ENCODE measurements at regions not wholly inside any gene's neighbourhood (a gene's known extent, or its start where the extent isn't known, plus 50 kb on each side); places are given as distances from the start of the nearest gene placed in this dataset.
A peak's percentile ranks its signal among the peaks of the same experiment; 100 is the strongest.

- no peak for DNase-seq
Measured at GRCh38 chr11:19558189-19558986, 154.2 kb upstream of the NAV2 start.

- DNase-seq = peak; percentile 22
Measured at GRCh38 chr11:19557720-19558140, 154.9 kb upstream of the NAV2 start.

- no peak for DNase-seq
Measured at GRCh38 chr11:19557185-19557584, 155.5 kb upstream of the NAV2 start.

GRCh38 chr11:19555266-19555665 is 157.4 kb upstream of the NAV2 start:
- DNase-seq = no peak

- DNase-seq = no peak
Measured at GRCh38 chr11:19553683-19554333, 158.8 kb upstream of the NAV2 start.

GRCh38 chr11:19552656-19553260 is 159.9 kb upstream of the NAV2 start:
- no peak for DNase-seq

GRCh38 chr11:19552161-19552560 is 160.5 kb upstream of the NAV2 start:
- DNase-seq = no peak

- no peak for DNase-seq
Measured at GRCh38 chr11:19551457-19551856, 161.2 kb upstream of the NAV2 start.

- DNase-seq = no peak
Measured at GRCh38 chr11:19547044-19547443, 165.6 kb upstream of the NAV2 start.

GRCh38 chr11:19546325-19546724 is 166.3 kb upstream of the NAV2 start:
- no peak for DNase-seq

GRCh38 chr11:19541521-19542049 is 171.1 kb upstream of the NAV2 start:
- DNase-seq = no peak

GRCh38 chr11:19539861-19540260 is 172.8 kb upstream of the NAV2 start:
- no peak for DNase-seq

GRCh38 chr11:19537803-19538453 is 174.7 kb upstream of the NAV2 start:
- DNase-seq = no peak

GRCh38 chr11:19536131-19536530 is 176.5 kb upstream of the NAV2 start:
- DNase-seq = no peak

GRCh38 chr11:19530505-19530904 is 182.1 kb upstream of the NAV2 start:
- no peak for DNase-seq

GRCh38 chr11:19526119-19526518 is 186.5 kb upstream of the NAV2 start:
- DNase-seq = no peak

GRCh38 chr11:19525714-19526113 is 186.9 kb upstream of the NAV2 start:
- no peak for DNase-seq

- no peak for DNase-seq
Measured at GRCh38 chr11:19525276-19525675, 187.4 kb upstream of the NAV2 start.

- no peak for DNase-seq
Measured at GRCh38 chr11:19524171-19524671, 188.4 kb upstream of the NAV2 start.

GRCh38 chr11:19520681-19521080 is 192.0 kb upstream of the NAV2 start:
- no peak for DNase-seq

- no peak for DNase-seq
Measured at GRCh38 chr11:19519912-19520641, 192.6 kb upstream of the NAV2 start.

- DNase-seq = no peak
Measured at GRCh38 chr11:19519353-19519752, 193.3 kb upstream of the NAV2 start.
